ENCODE measurements at regions not wholly inside any gene's neighbourhood (a gene's known extent, or its start where the extent isn't known, plus 50 kb on each side); places are given as distances from the start of the nearest gene placed in this dataset.

GRCh38 chr4:63678358-63678931 is 730.8 kb downstream of the TECRL start:
- Histone ChIP-seq H3K9me3 (ENCODE audit: severe bottlenecking) (no peaks in the 10 kb centered on the region), H3K4me3 (ENCODE audit: low read depth, low read length) (no peak overlapping the region), H3K27me3 (ENCODE audit: insufficient read depth, low read depth, severe bottlenecking) (no peaks in the 10 kb centered on the region), H3K36me3 (no peaks in the 10 kb centered on the region), H3K27ac (no peak overlapping the region)
- no peak for DNase-seq
- no peak for TF ChIP-seq CTCF (IDR thresholded peaks at IDR 0.05; ENCODE audit: low read depth, low read length)

- no peak for DNase-seq
- TF ChIP-seq CTCF (IDR thresholded peaks at IDR 0.05; ENCODE audit: low read depth, low read length) = no peak
- Histone ChIP-seq H3K36me3 (no peaks in the 10 kb centered on the region), H3K9me3 (ENCODE audit: severe bottlenecking) (peaks cover 2% of the 10 kb centered on the region), H3K27ac (no peak overlapping the region), H3K27me3 (ENCODE audit: insufficient read depth, low read depth, severe bottlenecking) (no peaks in the 10 kb centered on the region), H3K4me3 (ENCODE audit: low read depth, low read length) (no peak overlapping the region)
These were observed 738.5 kb downstream of the TECRL start for GRCh38 chr4:63670735-63671134.

GRCh38 chr4:63663870-63664269 is 745.4 kb downstream of the TECRL start:
- Histone ChIP-seq H3K36me3 (no peaks in the 10 kb centered on the region), H3K4me3 (ENCODE audit: low read depth, low read length) (no peak overlapping the region), H3K27me3 (ENCODE audit: insufficient read depth, low read depth, severe bottlenecking) (no peaks in the 10 kb centered on the region), H3K9me3 (ENCODE audit: severe bottlenecking) (peaks cover 2% of the 10 kb centered on the region), H3K27ac (no peak overlapping the region)
- no peak for DNase-seq
- no peak for TF ChIP-seq CTCF (IDR thresholded peaks at IDR 0.05; ENCODE audit: low read depth, low read length)

GRCh38 chr4:63644396-63644795 is 764.9 kb downstream of the TECRL start:
- no peaks in the 10 kb centered on the region for H3K36me3 ChIP-seq

GRCh38 chr4:63637270-63637669 is 772.0 kb downstream of the TECRL start:
- no peak overlapping the region for H3K4me3 ChIP-seq (ENCODE audit: low read depth, low read length)
- no peaks in the 10 kb centered on the region for H3K36me3 ChIP-seq
- no peaks in the 10 kb centered on the region for H3K9me3 ChIP-seq (ENCODE audit: severe bottlenecking)
- no peak for DNase-seq
- no peak overlapping the region for H3K27ac ChIP-seq
- TF ChIP-seq CTCF (IDR thresholded peaks at IDR 0.05; ENCODE audit: low read depth, low read length) = no peak
- no peaks in the 10 kb centered on the region for H3K27me3 ChIP-seq (ENCODE audit: insufficient read depth, low read depth, severe bottlenecking)

More at GRCh38 chr4:63644396-63644795, 764.9 kb downstream of the TECRL start:
- no peak for DNase-seq
- no peaks in the 10 kb centered on the region for H3K9me3 ChIP-seq (ENCODE audit: severe bottlenecking)
- no peak overlapping the region for H3K4me3 ChIP-seq (ENCODE audit: low read depth, low read length)
- no peaks in the 10 kb centered on the region for H3K27me3 ChIP-seq (ENCODE audit: insufficient read depth, low read depth, severe bottlenecking)
- no peak for TF ChIP-seq CTCF (IDR thresholded peaks at IDR 0.05; ENCODE audit: low read depth, low read length)
- H3K27ac ChIP-seq = no peak overlapping the region

- H3K36me3 ChIP-seq = no peaks in the 10 kb centered on the region
- TF ChIP-seq CTCF (IDR thresholded peaks at IDR 0.05; ENCODE audit: low read depth, low read length) = no peak
These were observed 776.4 kb downstream of the TECRL start for GRCh38 chr4:63632858-63633257.

More at GRCh38 chr4:63632858-63633257, 776.4 kb downstream of the TECRL start:
- Histone ChIP-seq H3K27me3 (ENCODE audit: insufficient read depth, low read depth, severe bottlenecking) (no peaks in the 10 kb centered on the region), H3K9me3 (ENCODE audit: severe bottlenecking) (no peaks in the 10 kb centered on the region), H3K27ac (no peak overlapping the region), H3K4me3 (ENCODE audit: low read depth, low read length) (no peak overlapping the region)
- DNase-seq = no peak
